KG1 (cell line): ENCODE measurements at regions not wholly inside any gene's neighbourhood (a gene's known extent, or its start where the extent isn't known, plus 50 kb on each side); places are given as distances from the start of the nearest gene placed in this dataset.
"Not testable (repeated sequence)": the region's sequence is repeated elsewhere in the genome, so short reads cannot be mapped to it uniquely, and the experiment has no call there.

Experiments used
- DNase-seq: peaks from one replicate; lab custom pipeline; 2025; lab: John Stamatoyannopoulos, UW

DNA sequence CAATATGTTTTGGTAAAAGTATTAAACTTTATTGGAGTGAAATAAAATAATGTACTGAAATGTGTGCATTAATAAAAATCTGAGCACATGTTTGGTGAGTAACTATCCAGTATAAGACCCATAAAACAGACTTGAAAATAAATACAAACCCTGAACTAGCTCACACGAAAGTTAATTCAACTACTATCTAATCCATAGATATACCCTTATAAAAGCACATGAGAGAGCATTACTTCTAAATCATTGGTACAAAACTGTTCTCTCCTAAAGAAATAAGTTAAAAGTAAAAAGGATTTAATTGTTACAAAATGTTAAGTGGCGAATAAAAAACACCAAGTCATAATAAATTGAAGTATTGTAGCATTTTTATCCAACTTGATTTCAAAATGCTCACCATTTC, 295.6 kb downstream of the PTPRC start:
- DNase-seq, result no peak

DNA sequence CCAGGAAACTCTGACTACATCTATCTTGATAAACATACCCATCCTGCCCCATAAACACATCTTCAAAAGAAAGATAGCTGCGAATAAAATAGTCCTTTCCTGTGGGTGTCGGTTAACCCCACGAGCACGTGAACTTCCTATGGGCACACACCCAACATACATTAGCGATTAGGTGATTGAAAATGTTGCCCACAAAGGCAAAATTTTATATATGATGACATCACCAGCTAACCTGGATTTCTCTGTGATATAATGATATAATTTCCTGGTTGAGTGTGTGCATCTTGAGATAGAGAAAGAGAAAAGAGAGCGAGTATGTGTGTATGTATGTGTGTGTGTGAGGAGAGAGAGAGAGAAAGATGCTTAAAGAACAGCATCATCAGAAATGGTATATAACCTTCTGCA, 296.1 kb downstream of the PTPRC start:
- DNase-seq, result no peak

DNA sequence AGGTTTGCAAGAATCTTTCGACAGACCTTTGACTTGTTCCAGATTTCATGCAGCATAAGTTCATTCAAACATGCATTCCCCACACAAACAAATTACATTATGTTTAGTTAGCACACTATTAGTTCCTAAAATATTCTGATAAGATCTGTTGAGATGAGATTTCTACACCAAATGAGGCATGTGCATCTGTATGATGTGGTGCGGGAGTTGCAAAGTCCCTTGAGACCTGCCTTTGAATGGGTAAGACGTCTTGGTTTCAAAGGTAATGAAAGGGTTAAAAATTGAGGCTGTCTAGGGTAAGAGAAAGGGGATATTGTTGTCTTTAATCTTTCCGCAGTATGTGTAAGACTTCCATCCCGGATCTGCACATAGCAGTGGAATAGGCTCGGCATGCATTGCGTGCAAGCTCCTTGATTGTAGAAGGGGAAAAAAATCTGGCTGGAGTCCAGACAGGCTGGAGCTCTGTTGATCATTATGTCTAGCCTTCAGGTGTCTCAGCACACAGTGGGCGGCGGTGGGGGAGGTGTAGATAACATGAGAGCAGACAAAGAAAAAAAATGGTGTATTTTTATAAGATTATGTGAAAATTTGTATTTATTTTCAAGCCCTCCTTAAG, 296.6 kb downstream of the PTPRC start:
- DNase-seq, result peak; percentile 27

DNA sequence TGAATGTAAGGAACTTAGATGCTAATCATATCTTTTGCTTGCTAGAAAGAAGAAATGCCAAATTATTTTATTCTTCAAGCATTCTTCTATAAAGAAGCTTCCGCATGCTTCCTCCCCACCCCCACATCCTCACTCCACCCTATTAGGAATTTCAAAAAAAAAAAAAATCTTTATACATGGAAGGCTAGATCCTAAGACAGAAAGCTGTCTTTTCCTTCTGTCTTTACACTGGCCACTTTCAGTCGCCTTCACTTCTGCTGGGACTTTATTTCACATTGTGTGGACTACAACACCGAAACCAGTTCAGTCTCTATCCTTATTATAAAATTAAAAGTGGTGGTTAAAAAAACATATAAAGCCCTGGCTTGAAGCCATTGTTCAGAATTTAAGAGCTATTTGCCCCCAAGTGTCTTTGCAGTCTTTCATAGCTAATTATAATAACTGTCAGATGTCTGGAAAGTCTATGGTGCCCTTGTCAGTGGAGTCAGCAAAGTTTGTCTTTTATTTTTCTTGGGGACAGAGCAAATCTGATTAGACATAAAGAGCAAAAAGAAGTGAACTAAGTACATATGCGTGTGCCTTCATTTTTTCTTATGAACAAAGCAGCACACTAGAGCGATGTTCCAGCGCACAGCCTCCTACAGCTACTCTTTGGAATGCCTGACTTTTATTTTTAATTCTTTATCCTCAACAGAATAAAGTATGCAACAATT, 297.7 kb downstream of the PTPRC start:
- no peak for DNase-seq

DNA sequence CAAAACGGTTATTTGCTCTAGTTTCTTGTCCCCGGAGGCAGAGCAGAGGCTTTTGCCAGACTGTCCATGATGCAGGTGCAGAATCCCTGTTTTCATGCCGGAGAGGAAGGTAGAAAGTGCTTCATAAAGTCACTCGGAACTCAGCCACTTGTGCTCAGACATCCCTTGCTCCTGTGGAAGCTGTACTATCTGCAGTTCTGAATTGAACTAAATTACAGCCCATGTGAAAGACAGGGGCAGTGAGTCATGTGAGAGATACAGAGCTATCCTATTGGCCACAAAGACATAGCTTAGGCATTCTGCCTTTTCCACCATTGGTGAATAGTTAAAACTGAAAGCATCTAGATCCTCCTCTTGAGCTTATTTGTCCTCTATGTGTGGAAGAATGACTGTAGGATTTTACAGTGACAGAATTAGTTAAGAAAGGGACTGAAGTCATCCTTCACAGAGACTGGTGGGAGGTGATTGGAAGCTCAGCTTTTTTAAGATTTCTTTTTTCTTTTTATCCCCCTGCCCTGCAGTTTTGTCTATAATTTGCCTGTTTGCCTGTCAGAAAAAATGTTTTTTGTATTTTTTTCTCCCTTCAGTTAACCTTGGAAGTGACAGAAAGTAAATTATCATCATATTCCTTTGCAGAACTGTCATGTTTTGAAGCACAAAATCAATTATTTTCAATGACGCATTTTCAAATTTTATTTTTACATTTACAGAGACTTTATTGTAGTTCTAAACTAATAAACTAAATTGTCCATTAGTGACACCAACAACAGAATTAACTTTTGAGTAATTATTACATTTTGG, 298.6 kb downstream of the PTPRC start:
- peak; percentile 53 for DNase-seq

DNA sequence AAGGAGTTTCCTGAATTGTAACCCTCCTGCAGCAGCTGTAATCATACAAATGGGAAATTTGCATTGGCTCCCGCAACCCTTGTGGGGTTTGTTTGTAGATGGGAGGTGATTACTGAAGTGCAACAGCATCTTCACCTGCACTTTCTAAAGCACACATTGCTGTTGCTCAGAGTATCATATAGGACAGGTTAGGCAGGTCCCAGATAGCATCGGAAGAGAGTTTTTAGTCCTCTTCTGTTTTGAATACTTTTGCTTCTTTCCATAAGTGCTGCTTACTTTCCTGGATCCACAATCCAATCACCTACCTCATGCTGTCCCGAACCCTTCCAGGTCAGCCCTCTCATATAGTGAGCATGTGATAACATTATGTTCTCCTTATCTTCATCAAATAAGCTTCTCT, 300.4 kb downstream of the PTPRC start:
- no peak for DNase-seq

DNA sequence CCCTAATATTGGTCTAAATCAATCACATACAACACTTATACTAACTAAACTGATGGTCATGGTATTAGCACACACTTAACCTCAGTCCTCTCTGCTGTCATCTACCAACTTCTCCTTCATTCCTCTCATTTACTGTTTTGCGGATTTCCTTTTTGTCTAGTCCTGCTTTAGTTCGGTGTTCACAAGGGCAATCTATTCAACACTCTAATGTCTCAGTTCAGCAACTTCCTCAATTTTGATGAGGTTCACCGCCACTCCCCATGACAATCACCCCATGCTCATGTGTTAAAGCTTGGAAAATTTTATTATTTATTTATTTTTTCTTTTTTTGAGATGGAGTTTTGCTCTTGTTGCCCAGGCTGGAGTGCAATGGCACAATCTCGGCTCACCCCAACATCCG, 301.1 kb downstream of the PTPRC start:
- DNase-seq, result no peak

DNA sequence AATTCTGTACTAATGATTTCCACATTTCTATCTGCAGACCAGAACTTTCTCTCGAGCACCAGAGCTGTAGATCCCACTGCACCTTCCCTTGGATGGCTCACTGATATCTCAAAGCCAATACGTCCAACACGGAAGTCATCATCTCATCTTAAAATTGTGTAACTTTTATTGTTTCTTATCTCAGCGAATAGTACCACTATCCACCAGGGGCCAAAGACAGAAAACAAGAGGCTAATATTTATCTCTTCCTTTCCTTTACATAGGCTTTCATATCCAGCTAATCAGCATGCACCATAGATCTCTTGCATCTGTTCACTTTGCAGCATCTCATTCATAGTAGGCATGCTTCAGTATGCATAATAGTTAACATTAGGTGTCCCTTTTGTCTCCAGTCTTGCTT, 303.6 kb downstream of the PTPRC start:
- DNase-seq, result no peak

DNA sequence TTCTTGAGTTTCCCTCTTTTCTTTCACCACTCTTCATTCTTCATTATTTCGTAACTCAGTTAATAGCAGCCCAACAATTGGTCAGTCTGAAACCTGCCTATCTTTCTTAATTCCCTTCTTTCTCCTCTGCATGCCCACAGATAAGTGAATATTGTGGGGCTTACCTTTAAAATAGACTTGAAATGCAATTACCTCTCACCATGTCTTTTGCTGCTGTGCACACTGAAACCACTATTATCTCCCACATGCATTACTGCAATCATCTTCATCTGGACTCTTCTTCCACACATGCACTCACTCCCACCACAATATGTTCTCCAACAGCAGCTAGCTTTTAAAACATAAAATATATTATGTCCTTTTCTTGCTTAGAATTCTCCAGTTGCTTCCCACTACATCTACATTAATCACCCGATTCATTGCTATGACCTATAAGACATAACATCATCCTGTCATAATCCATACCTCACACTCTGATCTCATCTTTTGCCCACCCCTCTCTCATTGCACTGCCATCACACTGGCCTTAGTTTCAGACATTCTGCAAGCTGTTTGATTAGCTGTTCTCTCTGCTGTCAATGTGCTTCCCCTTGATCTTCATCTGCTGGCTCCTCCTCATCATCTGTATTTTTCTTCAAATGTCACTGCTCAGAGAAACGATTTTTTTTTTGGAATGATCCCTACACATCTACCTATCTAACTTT, 304.8 kb downstream of the PTPRC start:
- DNase-seq, result no peak

DNA sequence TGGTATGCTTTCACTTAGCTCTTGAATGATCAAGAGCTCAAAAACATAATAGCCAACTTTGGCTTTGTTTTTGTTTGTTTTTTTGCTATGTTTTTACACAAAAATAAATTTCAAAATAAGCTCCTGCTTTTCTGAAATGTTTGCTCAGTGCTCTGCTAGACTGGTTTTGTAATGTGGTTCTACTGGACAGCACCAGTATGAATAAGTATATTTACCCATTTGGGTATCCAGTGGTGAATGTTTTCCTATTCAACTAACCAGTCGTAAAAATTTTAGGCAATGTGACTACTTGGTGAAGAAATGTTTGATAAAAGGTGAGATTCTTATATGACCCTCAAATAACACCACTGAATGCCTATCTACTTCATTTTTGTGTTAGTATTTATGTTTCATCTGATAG, 308.6 kb downstream of the PTPRC start:
- DNase-seq, result no peak

DNA sequence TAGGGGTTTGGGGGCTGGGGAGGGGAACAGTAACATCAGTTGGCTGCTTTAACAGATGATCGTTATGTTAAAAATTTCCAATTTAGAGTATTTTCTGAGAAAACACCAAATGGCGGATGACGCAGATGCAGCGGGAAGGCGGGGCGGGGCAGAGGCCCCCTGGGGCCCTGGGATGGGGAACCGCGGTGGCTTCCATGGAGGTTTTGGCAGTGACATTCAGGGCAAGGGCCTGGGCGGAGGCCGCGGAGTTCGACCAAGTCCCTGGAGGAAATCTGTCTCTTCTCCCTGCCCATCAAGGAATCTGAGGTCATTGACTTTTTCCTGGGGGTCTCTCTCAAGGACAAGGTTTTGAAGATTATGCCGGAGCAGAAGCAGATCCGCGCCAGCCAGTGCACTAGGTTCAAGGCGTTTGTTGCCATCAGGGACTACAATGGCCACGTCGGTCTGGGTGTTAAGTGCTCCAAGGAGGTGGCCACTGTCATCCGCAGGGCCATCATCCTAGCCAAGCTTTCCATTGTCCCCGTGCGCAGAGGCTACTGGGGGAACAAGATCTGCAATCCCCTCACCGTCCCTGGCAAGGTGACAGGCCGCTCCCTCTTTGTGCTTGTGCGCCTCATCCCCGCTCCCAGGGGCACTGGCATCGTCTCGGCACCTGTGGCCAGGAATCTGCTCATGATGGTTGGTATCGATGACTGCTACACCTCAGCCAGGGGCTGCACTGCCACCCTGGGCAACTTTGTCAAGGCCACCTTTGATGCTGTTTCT, 310.2 kb downstream of the PTPRC start:
- no peak for DNase-seq

DNA sequence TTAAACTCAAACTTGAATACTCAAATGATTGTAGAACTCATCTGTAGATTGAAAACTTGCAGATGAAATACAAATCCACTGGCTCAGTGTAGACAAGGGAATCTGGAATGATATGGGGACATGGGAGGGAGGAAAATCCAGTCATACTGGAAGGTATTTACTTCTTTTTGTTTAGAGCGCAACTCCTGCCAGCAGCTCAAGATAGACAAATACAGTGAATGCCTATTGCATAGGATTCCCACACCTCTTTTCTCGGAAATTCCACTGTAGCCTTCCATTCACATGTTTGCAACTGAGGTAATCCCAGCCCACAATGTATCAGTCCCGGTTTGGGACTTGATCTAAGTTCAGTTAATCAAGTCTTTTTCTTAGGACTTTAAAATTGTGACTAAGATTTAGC, 311.2 kb downstream of the PTPRC start:
- DNase-seq, result no peak

DNA sequence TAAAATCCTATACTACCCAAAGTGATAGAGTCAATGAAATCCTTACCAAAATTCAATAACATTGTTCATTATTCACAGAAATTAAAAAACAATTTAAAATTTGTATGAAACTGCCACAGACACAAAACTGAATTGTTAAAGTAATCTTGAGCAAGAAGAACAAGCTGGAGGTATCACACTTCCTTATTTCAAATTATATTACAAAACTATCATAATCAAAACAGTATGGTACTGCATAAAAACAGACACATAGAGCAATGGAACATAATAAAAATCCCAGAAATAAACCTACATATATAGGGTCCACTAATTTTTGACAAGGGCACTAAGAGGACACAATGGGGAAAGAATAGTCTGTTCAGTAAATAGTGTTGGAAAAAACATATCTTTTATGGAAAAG, 316.2 kb downstream of the PTPRC start:
- no peak for DNase-seq

DNA sequence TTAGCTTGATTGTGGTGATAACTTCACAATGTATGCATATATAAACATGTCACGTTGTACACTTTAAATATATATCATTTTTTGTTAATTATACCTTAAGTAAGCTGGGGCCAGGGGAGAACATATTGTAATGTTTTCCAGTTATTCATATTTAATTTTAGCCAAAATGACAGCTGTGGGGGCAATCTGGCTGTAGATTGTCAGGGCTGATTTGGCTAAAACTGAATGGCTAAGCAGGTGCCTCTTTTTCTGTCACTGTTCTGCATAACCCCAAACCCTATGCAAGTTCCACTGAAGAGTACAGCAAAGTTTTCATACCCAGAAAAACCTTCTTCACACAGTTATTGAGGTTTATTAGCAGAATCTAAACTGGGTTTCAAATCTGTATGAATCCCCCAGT, 318.2 kb downstream of the PTPRC start:
- DNase-seq, result no peak

DNA sequence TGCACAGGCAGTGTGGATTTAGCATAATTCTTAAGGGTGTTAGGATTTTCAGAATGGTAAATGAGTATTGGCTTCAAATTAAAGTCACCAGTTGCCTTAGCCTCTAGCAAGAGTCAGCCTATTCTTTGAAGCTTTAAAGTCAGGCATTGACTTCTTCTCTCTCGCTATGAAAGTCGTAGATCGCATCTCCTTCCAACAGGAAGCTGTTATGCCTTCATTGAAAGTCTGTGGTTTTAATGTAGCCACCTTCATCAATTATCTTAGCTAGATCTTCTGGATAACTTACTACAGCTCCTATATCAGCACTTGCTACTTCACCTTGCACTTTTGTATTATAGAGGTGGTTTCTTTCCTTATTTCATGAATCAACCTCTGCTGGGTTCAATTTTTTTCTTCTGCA, 320.2 kb downstream of the PTPRC start:
- DNase-seq, result no peak

DNA sequence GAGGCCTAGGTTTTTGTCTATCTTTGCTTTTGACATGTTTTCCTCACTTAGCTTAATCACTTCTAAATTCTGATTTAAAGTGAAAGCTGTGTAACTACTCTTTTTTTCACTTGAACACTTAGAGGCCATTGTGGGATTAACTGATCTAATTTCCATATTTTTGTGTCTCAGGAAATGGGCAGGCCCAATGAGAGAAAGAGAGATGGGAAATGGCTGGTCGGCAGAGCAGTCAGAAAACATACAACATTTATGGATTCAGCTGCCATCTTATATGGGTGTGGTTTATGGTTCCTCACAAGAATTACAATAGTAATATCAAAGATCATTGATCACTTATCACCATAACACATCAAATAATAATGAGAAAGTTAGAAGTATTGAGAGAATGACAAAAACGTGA, 320.8 kb downstream of the PTPRC start:
- no peak for DNase-seq

DNA sequence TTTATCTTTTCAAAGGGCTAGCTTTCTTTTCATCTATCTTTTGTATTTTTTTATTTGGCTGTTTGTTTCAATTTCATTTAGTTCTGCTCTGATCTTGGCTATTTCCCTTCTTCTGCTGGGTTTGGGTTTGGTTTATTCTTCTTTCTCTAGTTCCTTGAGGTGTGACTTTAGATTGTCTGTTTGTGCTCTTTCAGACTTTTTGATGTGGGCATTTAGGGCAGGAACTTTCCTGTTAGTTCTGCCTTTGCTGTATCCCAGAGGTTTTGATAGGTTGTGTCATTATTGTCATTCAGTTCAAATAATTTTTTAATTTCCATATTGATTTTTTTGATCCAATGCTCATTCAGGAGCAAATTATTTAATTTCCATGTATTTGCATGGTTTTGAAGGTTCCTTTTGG, 325.0 kb downstream of the PTPRC start:
- DNase-seq, result not testable (repeated sequence)

DNA sequence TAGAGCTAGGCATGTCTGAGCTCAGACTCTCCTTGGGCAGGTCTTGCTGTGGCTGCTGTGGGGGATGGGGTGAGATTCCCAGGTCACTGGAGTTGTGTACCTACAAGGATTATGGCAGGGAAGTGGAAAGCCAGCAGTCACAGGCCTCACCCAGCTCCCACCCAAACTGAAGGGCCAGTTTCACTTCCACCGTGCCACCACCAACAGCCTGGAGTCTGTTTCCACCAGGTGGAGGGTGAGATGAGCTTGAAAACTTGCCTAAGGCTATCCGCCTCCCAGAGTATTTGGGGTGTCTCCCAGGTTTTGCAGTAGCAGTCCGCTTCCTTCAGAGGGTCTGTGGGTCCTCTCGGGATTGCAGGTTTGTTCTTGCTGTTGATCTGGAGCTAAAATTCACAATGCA, 327.7 kb downstream of the PTPRC start:
- DNase-seq, result no peak

DNA sequence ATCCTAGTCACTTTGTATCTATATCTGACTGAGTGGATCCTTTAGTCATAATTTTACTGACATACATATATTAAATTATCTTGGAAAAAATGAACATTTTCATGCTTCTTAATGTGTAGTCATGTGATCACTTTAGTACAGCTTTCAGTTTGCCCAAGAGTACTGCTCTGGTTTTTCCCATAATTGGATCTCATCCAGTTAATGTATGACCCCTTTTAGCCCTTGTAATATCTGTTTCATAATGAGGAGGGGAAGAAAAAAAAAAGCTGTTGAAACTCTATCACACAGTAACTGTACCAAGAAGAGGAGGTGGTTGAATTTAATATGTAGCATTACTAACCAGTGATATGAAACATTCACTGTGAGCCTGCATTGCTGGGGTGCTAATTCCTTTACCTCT, 328.7 kb downstream of the PTPRC start:
- DNase-seq, result no peak

DNA sequence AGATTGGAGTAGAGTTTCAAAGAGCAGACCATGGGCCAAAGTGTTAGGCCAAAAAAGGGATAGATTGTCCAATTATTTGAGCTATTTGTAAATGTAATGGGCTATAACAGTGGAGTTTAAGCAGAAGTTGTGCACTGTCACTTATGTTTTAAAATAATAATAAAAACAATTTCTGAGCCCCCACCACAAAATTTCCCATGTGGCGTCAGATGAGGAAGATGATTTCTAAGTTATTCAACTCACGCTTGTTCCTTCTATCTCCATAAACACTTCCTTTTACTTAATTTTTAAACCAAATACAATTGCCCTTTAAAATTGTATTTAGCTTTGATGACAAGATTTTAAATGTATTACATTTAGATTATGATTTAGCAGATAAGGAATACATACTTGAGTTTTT, 330.0 kb downstream of the PTPRC start:
- DNase-seq, result no peak

DNA sequence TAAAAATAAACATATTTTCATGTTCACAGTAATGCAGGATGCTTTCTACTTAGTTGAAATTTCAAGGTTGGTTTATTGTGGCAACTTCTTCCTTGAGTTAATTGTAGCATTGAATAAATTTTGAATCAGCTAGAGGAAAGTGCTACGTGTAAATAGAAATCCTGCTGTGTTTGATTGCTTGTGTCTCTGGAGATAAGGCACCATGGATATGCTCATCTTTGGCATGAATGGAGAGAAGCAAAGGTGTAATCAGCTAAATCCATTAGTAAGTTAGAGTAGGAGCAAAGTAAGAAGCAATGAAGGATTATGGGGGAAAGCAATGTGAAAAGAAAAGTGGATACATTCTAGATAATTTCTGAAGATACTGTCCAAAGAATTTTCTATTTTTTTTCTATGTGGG, 331.1 kb downstream of the PTPRC start:
- DNase-seq, result no peak

DNA sequence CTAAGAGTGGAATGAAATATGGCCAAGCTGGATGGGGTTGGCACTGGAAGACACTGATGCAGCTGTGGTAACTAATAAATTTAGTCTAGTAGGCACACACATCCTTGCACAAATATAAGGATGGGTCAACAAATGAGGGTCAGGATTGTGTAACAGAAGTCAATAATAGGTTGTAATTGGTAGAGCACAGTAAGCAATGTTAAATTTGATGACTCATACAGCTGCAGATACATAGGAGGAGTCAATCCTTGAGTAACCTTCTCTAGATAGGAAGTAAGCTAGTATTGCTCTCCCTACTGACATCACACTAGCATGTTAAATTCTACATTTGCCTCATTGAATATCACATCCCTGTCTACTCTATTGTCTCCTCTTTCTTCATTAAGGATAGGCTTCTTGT, 332.1 kb downstream of the PTPRC start:
- no peak for DNase-seq
